Glomerular visceral epithelial cell (primary cell): ENCODE measurements at regions not wholly inside any gene's neighbourhood (a gene's known extent, or its start where the extent isn't known, plus 50 kb on each side); places are given as distances from the start of the nearest gene placed in this dataset.

Source experiments
- DNase-seq: peaks from one replicate; pipeline ENCODE4 v3.0.0-alpha.2; 2016; ENCODE audit errors: extremely low spot score

GRCh38 chr7:36096460-36097095 is 56.5 kb upstream of the EEPD1 start:
- DNase-seq, result no peak

GRCh38 chr7:36098096-36098495 is 55.0 kb upstream of the EEPD1 start:
- DNase-seq, result no peak

- DNase-seq, result no peak
Measured at GRCh38 chr7:36100226-36100625, 52.8 kb upstream of the EEPD1 start.

GRCh38 chr7:36100634-36101033 is 52.4 kb upstream of the EEPD1 start:
- no peak for DNase-seq
